ENCODE measurements at regions not wholly inside any gene's neighbourhood (a gene's known extent, or its start where the extent isn't known, plus 50 kb on each side); places are given as distances from the start of the nearest gene placed in this dataset.

GRCh38 chr3:137205394-137206045 is 247.7 kb downstream of the IL20RB start:
- TF ChIP-seq POLR2A (IDR thresholded peaks at IDR 0.05) (no peak), CTCF (IDR thresholded peaks at IDR 0.05) (no peak), EP300 (IDR thresholded peaks at IDR 0.05) (no peak), POLR2AphosphoS5 (IDR thresholded peaks at IDR 0.05) (peak; percentile 89)

All from gastroesophageal sphincter (tissue), 3 donors.